GM10266 (cell line): ENCODE measurements at regions not wholly inside any gene's neighbourhood (a gene's known extent, or its start where the extent isn't known, plus 50 kb on each side); places are given as distances from the start of the nearest gene placed in this dataset.

Experiments
- DNase-seq: peaks from one replicate; pipeline ENCODE4 v3.0.0; 2012; ENCODE audit errors: extremely low spot score
- CTCF ChIP-seq: IDR thresholded peaks from 2 replicates; pipeline ENCODE4 v1.5.1; 2012; ENCODE audit warnings: mild to moderate bottlenecking, low read depth; ENCODE audit not compliant: control insufficient read depth, insufficient read depth; ENCODE audit errors: missing control alignments

- no peak for DNase-seq
- no peak for TF ChIP-seq CTCF
Measured at GRCh38 chr4:12144051-12144450, 715.4 kb upstream of the HS3ST1 start.

- no peak for TF ChIP-seq CTCF
- no peak for DNase-seq
Measured at GRCh38 chr4:12140864-12141263, 712.2 kb upstream of the HS3ST1 start.

GRCh38 chr4:12139296-12139695 lies 710.6 kb upstream of the HS3ST1 start:
- no peak for TF ChIP-seq CTCF
- no peak for DNase-seq

GRCh38 chr4:12138488-12138887 lies 709.8 kb upstream of the HS3ST1 start:
- no peak for TF ChIP-seq CTCF
- no peak for DNase-seq

- TF ChIP-seq CTCF, result no peak
- DNase-seq, result no peak
Measured at GRCh38 chr4:12137575-12137974, 708.9 kb upstream of the HS3ST1 start.

- no peak for DNase-seq
- TF ChIP-seq CTCF, result no peak
Measured at GRCh38 chr4:12126474-12126873, 697.8 kb upstream of the HS3ST1 start.

GRCh38 chr4:12124138-12124537 lies 695.4 kb upstream of the HS3ST1 start:
- no peak for TF ChIP-seq CTCF
- no peak for DNase-seq

GRCh38 chr4:12123707-12124106 lies 695.0 kb upstream of the HS3ST1 start:
- no peak for TF ChIP-seq CTCF
- no peak for DNase-seq
